Hematopoietic multipotent progenitor cell treated with erythropoietin and hydrocortisone succinate and interleukin-3 and kit ligand, for 17 days (in vitro differentiated cells): ENCODE measurements at regions not wholly inside any gene's neighbourhood (a gene's known extent, or its start where the extent isn't known, plus 50 kb on each side); places are given as distances from the start of the nearest gene placed in this dataset.

Experiments
- DNase-seq: peaks from one replicate; pipeline ENCODE4 v3.0.0-alpha.2; 2015; ENCODE audit warnings: low spot score

DNA sequence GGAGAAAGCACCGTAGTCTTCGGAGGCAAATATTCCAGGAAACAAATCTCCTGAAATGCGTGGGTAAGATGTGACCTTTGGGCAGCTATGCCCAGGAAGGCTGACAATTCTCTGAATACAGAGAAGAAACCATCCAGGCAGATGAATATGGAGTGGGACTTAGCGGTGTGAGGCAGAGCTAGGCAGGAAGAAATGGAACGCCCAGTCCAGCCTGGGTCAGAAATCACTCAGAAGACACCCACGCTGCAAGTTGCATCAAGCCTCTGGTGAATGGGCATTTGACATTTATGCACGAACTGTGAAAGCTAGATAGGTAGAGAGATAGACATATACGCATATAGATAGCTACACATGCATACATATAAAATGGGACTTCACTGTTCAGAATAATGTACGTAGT lies 498.5 kb downstream of the QKI start:
- DNase-seq: no peak

DNA sequence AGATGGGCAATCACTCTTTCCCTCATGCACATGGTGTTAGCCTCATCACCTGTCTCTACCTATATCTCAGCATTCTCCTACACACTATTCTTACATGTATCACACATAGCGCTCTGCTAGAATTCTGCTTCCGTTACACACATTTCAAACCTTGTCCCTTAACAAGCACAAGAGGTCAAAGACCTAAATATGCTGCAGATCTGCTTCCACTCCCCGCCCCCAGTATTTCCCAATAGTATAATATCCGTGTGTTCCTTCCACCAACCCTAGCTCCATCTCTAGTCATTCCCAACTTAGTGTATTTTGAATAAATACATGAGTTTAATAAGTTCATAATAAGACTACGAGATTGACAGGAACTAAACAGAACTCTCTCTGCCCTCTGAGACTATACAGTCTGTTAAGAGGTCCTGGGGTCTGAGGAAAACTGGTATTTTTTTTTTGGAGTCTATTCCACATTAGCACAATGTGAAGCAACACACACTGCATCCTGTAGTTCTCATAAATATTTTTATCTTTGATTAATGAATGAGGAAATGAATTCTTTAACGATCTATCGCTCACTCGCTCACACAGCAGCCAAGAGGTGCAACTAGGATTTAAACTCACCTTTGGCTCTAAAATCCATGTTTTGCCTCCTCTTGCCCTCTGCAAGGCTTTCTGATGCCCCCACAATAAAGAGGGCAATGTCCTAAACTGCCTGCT lies 491.6 kb downstream of the QKI start:
- no peak for DNase-seq

DNA sequence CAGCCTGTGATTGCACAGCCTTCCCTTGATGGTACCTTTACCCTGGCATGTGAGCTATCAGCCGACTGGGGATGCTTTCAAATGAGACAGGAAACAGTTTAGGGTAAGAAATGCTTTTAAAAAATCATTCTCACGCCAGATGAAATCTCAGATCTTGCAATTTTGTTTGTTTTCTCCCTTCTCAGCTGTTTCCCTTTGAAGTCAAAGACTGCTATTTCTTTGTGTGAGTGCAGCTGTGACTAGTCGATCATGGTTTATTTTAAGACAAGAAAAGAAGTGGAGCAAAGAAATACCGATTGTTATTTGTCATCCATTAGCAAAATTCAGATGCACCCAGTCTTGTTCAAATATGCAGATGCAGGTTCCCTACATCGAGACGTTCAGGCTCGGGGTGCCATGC lies 489.7 kb downstream of the QKI start:
- no peak for DNase-seq

DNA sequence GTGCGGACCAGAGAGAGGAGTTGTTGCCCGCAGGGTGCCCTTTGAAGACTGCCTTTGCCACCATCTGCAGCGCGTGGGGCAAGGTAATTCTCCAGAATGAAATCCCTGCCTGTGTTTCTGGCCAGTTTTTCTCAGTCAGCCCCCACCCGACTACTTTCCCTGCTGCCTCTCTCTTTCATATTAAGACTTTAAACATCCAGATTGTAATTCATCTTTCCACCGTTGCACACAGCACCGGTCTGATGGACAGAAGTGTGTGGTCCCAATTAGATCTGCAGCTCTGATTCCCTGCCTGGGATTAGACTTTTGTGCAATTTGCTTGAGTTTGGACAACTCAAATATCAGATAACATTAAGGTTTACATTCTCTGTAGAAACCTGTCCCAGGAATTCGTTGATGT lies 489.0 kb downstream of the QKI start:
- DNase-seq: no peak

DNA sequence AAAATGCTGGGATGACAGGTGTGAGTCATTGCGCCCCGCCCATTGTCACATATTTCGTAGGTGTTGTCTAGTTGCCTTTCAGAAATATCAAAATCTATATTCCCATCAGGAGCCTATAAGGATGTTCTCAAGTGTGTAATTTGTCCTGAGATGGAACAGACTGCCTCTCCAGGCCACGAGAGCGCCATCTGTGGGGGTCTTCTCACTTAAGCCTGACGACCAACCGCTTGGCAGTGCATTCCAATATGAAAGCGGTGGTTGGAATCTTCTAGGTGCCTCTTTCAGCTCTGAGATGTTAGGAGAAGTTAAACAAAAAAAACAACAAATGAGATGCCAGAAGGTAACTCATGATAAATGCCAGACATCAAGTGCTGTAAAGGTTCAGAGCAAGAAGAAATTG lies 488.5 kb downstream of the QKI start:
- no peak for DNase-seq

DNA sequence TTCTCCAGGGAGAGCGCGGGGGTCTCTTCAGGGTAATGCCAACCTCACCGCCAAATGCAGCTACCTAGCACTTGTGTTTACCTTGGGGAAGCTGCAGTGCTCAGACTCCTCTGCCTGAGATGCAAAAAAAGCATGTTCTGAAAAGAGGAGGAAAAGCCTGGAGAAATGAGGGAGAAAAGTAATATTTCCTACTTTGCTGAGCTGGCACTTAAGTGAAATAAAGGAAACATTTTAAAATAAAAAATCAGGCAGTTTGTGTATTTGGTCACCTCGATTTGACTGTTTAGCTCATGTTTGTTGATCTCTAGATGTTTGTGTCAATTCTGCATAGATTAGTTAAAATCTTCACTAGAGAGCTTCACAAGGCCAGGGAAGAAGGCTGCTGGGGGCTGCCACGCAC lies 487.2 kb downstream of the QKI start:
- no peak for DNase-seq

DNA sequence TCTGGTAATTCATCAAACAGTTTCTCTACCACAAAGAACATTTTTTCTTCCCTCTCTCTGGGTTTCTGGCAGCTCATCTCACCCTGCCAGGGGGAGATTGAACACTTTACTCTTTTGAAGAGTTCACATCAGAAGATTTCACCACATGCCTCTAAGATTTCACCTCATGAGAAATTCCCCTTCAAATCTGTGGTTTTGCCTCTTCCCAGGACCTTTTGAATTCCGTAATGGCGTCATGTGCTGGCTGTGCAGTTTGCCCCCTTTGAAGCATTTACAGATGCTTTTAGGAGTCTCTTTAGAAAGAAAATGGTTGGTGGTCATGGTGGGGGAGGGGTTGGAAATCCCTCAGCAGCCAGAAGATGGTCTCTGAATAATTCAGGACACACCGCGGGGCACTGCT lies 486.1 kb downstream of the QKI start:
- DNase-seq: no peak

DNA sequence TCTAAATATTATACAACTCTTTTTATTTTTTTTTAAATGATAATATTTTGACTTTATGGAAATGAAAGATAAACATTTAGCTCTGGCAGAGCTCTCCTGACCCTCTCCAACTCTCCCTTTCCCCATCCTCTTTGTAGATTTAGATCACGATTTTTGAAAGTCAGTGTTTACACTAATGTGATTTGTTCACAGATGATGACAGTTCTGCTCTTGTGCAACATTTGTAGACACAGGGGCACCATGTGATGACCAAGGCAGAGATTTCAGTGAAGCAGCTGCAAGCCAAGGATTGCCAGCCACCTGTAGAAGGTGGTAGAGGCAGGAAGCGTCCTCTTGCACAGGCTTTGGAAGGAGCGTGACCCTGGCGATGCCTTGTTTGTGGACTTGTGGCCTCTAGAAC lies 483.2 kb downstream of the QKI start:
- no peak for DNase-seq

DNA sequence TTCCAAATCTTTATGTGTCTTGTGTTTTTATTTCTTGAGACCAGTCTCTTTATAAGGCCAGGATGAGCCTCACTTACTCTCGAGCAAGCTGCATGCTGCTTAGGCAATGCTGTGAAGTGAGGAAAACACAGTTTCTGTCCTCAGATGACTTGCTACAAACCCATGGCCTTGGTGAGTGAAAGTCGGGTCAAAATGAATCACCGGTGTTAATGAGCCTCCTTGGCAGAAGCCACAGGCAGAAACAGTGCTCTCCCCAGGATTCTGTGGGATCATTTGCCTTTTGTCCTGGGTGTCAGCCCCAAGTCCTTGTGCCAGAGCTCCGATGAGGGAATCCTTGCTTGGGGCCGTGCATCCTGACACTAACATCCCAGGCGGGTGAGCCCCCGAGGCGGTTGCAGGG lies 482.5 kb downstream of the QKI start:
- no peak for DNase-seq

DNA sequence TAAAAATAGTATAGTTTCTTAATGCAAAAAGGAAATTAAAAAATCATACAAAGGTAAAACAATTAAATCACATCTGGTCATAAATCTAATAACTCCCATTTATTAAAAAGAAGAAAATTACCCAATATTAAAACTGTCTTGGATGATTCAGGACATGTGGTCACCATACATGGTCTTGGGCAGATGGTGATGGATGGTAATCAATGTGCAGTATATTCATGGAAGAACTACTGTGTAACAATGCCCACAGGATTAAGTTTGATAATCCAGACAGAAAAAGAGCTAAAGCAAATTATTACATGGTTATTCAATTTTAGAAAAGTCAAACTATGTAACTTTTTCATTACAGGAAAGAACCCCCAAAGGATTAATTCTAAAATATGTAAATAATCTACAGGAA lies 480.6 kb downstream of the QKI start:
- no peak for DNase-seq

DNA sequence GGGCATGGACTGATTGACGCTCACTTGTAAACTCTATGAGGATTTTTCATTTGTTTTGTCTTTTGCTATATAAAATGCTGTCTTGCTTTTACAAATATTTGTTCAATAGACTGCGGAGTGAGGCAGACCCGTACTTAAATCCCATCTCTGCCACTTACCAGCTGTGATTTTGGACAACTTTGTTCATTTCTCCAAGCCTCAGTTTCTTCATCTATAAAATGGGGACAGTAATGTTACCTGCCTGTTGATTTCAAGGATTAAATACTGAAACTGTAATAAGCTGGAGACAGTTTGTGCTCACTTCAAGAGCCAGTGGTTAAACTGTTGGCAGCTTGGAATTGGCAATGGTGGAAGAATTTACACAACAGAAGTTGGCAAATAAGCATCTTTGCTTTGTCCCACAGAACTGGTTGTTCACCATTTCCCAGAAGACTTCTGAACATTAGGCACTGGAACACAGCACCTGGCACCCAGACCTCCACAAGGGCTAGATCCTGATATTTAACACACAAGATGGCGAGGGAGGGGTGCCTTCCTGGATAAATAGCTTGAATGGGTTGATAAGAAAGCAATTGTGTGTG lies 479.2 kb downstream of the QKI start:
- DNase-seq: no peak

DNA sequence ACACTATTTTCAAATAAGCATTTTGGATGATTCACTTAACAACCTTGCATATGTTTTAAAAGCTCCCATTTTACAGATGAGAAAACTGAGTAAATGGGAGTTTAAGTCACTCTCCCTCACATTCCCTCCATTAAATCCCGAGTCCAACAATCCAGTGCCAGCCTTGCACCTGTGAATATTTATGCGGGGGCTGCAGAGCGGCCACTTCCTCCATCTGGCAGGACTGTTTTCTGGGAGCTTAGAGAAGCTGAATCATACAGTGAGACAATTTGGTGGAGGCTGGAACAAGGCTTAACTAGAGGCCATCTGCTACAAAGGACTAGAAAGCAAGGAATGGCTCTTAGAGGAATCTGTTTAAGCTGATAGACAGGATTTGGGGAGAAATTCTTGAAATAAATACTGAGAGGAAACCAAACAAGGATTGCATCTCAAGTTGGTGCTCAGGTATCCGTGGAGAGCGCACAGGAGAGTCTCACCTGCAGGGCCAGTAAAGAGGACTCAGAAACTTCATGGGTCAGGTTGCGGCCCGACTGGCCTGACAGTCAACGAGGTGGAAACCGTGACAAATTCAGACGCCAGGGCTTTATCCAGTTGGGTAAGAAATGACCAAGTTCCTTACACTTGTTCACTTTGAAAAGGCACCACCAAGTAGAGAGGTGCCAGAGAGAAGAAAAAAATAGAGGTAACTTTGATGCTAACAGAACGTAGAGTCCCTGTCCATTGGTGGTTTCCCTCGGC lies 478.5 kb downstream of the QKI start:
- no peak for DNase-seq

DNA sequence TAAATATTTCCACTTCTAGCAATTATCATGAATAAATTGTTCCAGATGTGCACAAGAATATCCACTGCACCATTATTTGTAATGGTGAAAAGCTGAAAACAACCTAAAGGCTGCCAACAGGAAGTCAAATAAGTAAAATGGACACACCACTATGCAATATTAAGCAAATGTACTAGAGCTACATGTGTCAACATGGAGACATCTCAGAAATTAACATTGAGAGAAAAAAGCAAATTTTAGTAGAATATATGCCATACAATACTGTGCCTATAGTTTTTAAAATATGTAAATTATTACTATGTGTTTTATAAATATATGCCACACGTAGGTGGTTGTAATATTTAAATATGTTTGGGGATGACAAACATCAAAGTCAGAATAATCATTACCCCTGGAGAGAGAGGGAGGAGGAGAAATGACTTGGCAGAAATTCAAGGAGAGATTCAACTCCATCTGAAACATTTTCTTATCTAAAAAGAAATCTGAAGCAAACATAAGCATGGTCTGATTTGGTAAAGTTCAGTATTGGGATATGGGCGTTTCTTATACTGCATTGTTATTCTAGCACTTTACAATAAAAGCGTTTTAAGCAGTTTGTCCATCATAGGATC lies 475.5 kb downstream of the QKI start:
- DNase-seq: no peak

DNA sequence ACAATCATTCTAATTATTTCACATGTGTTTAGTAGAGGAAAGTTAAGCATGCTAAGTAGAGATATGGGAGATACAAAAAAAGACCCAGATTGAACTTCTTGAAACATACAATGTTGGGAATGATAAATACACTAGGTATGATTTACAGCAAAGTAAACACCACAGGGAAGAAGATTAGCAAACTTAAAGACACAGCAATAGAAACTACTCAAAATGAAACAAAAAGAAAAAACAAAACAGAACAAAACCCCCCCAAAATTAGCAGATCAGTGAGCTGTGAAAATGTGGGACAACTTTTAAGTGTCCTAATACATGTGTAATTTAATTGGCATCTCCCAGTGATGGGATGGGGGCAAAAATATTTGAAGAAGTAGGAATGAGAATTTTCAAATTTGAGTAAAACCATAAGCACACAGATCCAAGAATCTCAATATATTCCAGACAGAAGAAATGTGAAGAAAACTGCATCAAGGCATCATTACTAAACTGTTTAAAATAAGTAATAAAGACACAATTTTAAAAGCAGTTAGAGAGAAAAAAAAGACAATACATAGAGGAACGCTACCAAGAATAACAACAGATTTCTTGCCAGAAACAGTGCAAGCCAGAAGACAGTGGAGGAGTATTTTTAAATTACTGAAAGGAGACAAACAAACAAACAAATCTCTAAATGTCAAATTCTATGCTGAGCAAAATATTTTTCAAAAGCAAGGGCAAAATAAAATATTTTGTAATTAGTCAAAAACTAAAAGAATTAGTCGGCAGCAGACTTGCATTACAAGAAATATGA lies 473.7 kb downstream of the QKI start:
- no peak for DNase-seq

DNA sequence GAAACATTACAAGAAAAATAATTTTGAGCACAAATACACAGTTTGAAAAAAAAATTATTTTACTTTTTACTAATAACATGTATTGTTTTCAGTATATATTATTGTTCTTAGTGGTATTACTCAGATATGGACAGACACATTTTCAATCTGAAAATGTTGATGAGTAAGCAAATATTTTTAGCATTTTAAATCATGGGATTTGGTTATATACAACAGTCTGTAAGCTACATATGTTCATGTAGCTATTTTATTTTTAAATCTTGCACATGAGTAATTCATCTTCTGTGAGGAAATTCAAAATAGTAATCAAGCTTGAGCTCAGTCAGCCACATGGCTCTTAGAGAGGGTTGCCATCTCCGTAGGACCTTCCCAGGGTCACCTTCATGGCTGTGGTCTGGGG lies 471.9 kb downstream of the QKI start:
- no peak for DNase-seq

DNA sequence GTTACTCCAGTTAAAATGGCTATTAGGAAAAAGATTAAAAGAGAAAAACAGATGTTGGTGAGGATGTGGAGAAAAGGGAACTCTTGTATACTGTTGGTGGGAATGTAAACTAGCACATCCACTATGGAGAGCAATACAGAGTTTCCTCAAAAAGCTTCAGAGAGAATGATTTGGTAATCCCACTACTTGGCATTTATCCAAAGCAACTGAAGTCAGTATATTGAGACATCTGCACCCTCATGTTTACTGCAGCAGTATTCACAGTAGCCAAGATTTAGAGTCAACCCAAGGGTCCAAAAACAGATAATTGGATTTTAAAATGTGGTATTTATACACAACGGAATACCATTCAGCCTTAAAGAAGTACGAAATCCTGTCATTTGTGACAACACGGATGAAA lies 469.5 kb downstream of the QKI start:
- no peak for DNase-seq

DNA sequence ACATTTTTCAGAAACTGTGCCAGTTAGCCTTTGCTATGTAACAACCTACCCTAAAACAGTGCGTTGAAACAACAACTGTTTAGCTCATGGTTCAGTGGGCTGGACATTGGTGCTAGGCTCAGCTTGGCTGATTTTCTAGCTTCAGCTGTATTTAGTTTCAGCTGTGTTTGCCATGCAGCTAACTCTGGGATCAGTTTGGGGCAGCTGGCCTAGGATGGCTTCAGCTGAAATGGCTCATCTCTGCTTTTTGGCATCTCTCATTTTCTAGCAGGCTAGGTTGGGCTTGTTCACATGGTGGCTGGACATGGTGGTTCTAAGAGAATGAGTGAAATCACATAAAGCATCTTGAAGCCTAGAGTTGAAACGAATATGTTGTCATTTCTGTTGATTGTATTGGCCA lies 464.2 kb downstream of the QKI start:
- no peak for DNase-seq

DNA sequence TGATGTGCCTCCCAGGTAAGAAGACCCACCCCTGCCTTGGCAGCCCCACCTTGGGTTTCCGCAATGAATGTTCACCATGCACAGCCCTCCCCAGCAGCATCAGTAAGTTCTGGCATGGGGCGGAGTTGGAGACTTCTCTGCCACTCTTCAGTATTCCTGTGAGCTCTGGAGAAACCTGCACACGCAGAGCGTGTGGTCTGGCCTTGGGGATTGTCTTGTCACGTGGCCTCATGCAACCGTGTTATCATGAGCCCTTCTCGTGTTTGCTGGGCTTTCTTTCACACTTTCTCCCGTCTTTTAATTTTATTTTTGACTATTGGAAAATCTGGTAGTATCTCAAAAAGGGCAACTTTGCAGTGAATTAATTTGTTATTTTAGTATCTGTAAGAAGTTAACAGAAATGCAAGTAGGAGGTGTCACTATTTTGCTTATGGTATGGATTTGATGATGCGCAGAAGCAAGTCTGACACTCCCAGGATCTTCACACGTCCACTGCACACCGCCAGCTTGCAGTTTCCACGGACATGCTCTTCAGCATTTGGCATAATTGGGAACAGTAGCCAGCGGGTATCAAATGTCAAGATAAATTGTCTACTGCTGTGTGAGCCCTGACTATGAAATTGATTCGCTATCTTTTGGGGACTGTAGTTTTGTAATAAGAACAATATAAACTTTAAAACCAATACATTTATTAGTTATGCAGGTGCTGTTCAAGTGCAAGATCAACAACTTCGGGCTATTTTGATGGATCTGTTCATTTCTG lies 463.5 kb downstream of the QKI start:
- DNase-seq: no peak

DNA sequence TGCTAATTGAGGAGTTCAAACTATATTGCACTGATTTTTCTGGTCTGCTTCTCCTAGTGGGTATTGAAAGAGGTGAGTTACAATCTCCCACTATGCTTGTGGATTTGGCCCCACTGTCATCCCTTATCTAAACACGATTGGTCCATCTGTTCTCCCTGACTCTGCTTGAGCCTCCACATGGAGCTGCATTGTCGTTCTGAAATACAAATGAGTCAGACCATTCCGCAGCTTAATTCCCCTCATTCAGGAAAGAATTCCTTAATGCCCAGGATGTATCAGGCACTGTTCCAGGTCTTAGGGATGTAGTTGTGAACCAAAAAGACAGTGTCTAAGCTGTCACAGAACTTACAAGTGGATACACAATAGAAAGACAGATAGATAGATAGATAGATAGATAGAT lies 461.9 kb downstream of the QKI start:
- no peak for DNase-seq

DNA sequence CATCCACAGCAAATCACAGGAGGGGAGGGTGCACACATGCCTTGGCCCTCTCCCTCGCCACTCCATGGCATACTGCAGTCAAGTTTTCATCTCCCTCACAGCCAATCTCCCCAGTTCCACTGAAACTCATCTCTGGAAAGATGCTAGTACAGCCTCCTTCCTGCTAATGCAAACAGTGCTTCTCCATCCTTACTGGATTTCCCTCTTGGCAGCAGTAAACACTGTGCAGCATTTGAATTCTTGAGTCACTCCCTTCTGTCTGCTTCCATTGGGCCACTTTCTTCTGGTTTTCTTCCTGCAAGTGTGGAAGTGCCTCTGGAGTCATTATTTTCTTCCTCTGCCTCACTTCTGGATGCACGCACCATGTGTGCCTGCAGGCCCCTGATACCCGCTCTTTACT lies 460.3 kb downstream of the QKI start:
- DNase-seq: no peak

DNA sequence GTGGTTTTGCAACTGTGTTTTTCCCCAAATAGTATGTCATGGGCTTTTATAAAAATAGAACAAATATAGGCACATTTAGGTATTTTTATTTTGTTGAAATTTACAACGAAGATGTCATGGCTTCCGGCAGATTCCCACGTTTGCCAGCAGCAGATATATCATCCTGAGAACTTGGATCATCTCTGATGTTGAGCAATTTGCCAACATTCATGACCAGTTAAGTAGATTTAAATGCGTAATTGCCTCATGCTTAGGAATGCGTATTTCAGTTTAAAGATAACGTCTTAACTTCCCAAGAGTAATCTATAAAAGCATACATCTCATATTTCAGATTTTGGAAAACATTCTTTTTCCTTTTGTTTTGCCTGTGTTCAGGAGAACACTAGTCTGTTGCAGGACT lies 457.8 kb downstream of the QKI start:
- DNase-seq: no peak

DNA sequence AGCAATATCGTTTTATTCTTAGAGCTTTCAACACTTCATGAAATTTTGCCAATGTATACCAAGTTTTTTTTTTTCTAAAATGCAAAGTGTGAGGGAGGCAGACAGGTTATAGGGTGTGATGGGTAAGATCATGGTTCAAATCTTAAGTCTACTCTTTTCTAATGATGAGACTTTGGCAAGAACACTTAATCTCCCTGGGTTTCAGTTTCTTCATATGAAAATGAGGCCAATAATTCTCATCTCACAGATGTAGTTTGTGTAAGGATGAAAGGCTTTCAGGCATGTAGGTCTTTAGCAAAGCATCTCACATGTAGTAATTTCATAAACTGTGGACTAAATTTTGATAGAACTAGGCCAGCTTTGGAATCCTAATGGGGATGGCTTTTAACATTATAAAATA lies 457.1 kb downstream of the QKI start:
- DNase-seq: no peak
